Progenitor cell of endocrine pancreas (in vitro differentiated cells): ENCODE measurements at regions not wholly inside any gene's neighbourhood (a gene's known extent, or its start where the extent isn't known, plus 50 kb on each side); places are given as distances from the start of the nearest gene placed in this dataset.

Source experiments
- DNase-seq: peaks from one replicate; pipeline ENCODE4 v3.0.0; 2021; ENCODE audit warnings: low spot score; ENCODE audit not compliant: unreplicated experiment
- H3K27ac Mint-ChIP-seq: 2 replicates; pipeline ENCODE4 v1.8.0; 2021; ENCODE audit warnings: mild to moderate bottlenecking, moderate library complexity, mixed read lengths
- H3K27me3 Mint-ChIP-seq: 2 replicates; pipeline ENCODE4 v1.8.0; 2021; ENCODE audit warnings: mixed read lengths
- H3K36me3 Mint-ChIP-seq: 2 replicates; pipeline ENCODE4 v1.8.0; 2022; ENCODE audit warnings: mixed read lengths; ENCODE audit not compliant: insufficient read depth
- H3K4me1 Mint-ChIP-seq: 2 replicates; pipeline ENCODE4 v1.8.0; 2021; ENCODE audit warnings: low read depth, mixed read lengths
- H3K4me3 Mint-ChIP-seq: 2 replicates; pipeline ENCODE4 v1.8.0; 2021; ENCODE audit warnings: low read depth, mild to moderate bottlenecking, moderate library complexity, mixed read lengths
- H3K9me3 Mint-ChIP-seq: 2 replicates; pipeline ENCODE4 v1.8.0; 2021; ENCODE audit warnings: low read depth, mixed read lengths
- CTCF ChIP-seq: fragments of 200-600 bp; sonication (generic); IDR thresholded peaks from one replicate; pipeline ENCODE4 v1.5.0; 2021; ENCODE audit warnings: antibody characterized with exemption, mild to moderate bottlenecking; ENCODE audit not compliant: unreplicated experiment

- H3K27me3 Mint-ChIP-seq, result no peaks in the 10 kb centered on the region
- no peaks in the 10 kb centered on the region for H3K4me1 Mint-ChIP-seq
- DNase-seq, result no peak
- H3K4me3 Mint-ChIP-seq, result no peak overlapping the region
- H3K36me3 Mint-ChIP-seq, result no peaks in the 10 kb centered on the region
- TF ChIP-seq CTCF, result no peak
- H3K27ac Mint-ChIP-seq, result no peak overlapping the region
- H3K9me3 Mint-ChIP-seq, result no peaks in the 10 kb centered on the region
These were observed 197.8 kb downstream of the ANXA1 start for GRCh38 chr9:73349476-73349875.

- no peak overlapping the region for H3K4me3 Mint-ChIP-seq
- TF ChIP-seq CTCF, result no peak
- no peaks in the 10 kb centered on the region for H3K36me3 Mint-ChIP-seq
- no peak overlapping the region for H3K27ac Mint-ChIP-seq
- H3K27me3 Mint-ChIP-seq, result no peaks in the 10 kb centered on the region
- no peaks in the 10 kb centered on the region for H3K9me3 Mint-ChIP-seq
- peaks cover 2% of the 10 kb centered on the region for H3K4me1 Mint-ChIP-seq
- no peak for DNase-seq
These were observed 205.9 kb downstream of the ANXA1 start for GRCh38 chr9:73357607-73358006.

- DNase-seq, result no peak
- Mint-ChIP-seq H3K27ac (no peak overlapping the region), H3K36me3 (no peaks in the 10 kb centered on the region), H3K9me3 (no peaks in the 10 kb centered on the region), H3K4me1 (no peaks in the 10 kb centered on the region), H3K4me3 (no peak overlapping the region), H3K27me3 (no peaks in the 10 kb centered on the region)
- TF ChIP-seq CTCF, result no peak
These were observed 218.4 kb downstream of the ANXA1 start for GRCh38 chr9:73370053-73370452.

- no peak overlapping the region for H3K4me3 Mint-ChIP-seq
- H3K27me3 Mint-ChIP-seq, result no peaks in the 10 kb centered on the region
- no peak for DNase-seq
- H3K27ac Mint-ChIP-seq, result no peak overlapping the region
- no peaks in the 10 kb centered on the region for H3K36me3 Mint-ChIP-seq
- H3K9me3 Mint-ChIP-seq, result no peaks in the 10 kb centered on the region
- H3K4me1 Mint-ChIP-seq, result no peaks in the 10 kb centered on the region
- TF ChIP-seq CTCF, result no peak
These were observed 220.1 kb downstream of the ANXA1 start for GRCh38 chr9:73371801-73372200.

- H3K4me3 Mint-ChIP-seq, result no peak overlapping the region
- no peak for TF ChIP-seq CTCF
- H3K36me3 Mint-ChIP-seq, result no peaks in the 10 kb centered on the region
- no peak overlapping the region for H3K27ac Mint-ChIP-seq
- H3K27me3 Mint-ChIP-seq, result no peaks in the 10 kb centered on the region
- H3K9me3 Mint-ChIP-seq, result no peaks in the 10 kb centered on the region
- no peaks in the 10 kb centered on the region for H3K4me1 Mint-ChIP-seq
- DNase-seq, result no peak
These were observed 228.7 kb downstream of the ANXA1 start for GRCh38 chr9:73380411-73380810.
